Subcutaneous abdominal adipose tissue (tissue), 5 donors: ENCODE measurements at regions not wholly inside any gene's neighbourhood (a gene's known extent, or its start where the extent isn't known, plus 50 kb on each side); places are given as distances from the start of the nearest gene placed in this dataset.

Source experiments
- H3K27ac ChIP-seq: one replicate; pipeline ENCODE4 v1.7.0; 2013; ENCODE audit warnings: low read depth, mild to moderate bottlenecking, inconsistent platforms, low read length, moderate library complexity
- H3K27me3 ChIP-seq, 5 donors: one replicate each; pipeline ENCODE4 v1.7.0; 2013; ENCODE audit warnings: low read length in 5 of 5, inconsistent platforms in 1 of 5; ENCODE audit not compliant: control insufficient read depth in 5 of 5, insufficient read depth in 4 of 5
- H3K36me3 ChIP-seq, 5 donors: one replicate each; pipeline ENCODE4 v1.7.0; 2013; ENCODE audit warnings: low read length in 5 of 5; ENCODE audit not compliant: control insufficient read depth in 5 of 5, insufficient read depth in 5 of 5
- H3K4me1 ChIP-seq, 5 donors: one replicate each; pipeline ENCODE4 v1.7.0; 2013; ENCODE audit warnings: low read length in 5 of 5, mild to moderate bottlenecking in 3 of 5, moderate library complexity in 1 of 5; ENCODE audit not compliant: control insufficient read depth in 5 of 5, insufficient read depth in 5 of 5
- H3K4me3 ChIP-seq, 5 donors: one replicate each; pipeline ENCODE4 v1.7.0; 2013; ENCODE audit warnings: low read length in 5 of 5, low read depth in 1 of 5
- H3K9ac ChIP-seq, 5 donors: one replicate each; pipeline ENCODE4 v1.7.0; 2013; ENCODE audit warnings: low read length in 5 of 5, mild to moderate bottlenecking in 4 of 5, moderate library complexity in 3 of 5
- H3K9me3 ChIP-seq, 5 donors: one replicate each; pipeline ENCODE4 v1.7.0; 2013; ENCODE audit warnings: low read length in 5 of 5; ENCODE audit not compliant: control insufficient read depth in 5 of 5
- donor health status: healthy.
- donor health status: healthy.
- donor health status: healthy.
- donor health status: healthy.
- donor health status: healthy.

GRCh38 chr9:2494562-2494961, 127.0 kb upstream of the VLDLR start:
- Histone ChIP-seq H3K4me1 (peaks cover 0 to 10% (median 0%) of the 10 kb centered on the region in 5 donors), H3K27me3 (no peaks in the 10 kb centered on the region), H3K27ac (no peak overlapping the region), H3K9me3 (no peaks in the 10 kb centered on the region), H3K9ac (no peak overlapping the region), H3K36me3 (no peaks in the 10 kb centered on the region), H3K4me3 (no peak overlapping the region)

DNA sequence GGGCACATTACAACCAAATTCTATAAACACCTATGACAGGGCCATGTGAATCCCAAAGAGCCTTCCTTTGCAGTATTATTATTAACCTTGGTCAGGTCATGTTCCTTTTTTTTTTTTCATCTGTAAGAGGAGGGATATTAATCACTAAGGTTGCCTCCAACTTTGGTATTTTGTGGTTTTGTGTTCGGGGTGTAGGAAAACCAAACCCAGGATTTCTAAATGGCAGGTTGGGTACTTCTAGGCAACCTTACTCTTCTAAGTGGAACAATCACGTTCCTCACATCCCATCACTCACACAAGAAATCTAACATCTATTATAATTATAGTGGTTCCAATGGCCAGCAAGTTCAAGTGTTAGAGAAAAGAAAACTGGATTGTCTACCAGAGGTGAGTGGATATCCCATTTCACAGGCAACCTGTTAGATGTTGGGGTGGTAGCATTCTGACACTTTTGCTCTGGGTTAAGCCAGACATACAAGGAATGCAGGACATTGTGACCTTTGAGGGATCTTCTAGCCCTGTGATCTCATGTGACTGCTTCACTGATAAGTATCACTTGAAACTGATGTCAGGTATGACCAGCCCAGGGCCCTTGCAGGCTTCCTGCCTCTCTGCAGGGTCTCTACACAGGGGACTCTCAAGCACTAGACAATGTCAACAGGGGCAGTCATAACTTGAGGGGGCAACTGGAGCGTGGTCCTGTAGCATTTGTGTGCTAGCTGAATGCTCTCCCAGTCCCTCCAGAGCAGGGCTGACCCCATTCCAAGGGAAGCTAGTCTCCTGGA, 126.2 kb upstream of the VLDLR start:
- H3K4me1 ChIP-seq: peaks cover 0 to 7% (median 0%) of the 10 kb centered on the region in 5 donors
- no peak overlapping the region for H3K27ac ChIP-seq
- H3K4me3 ChIP-seq: no peak overlapping the region
- no peak overlapping the region for H3K9ac ChIP-seq
- no peaks in the 10 kb centered on the region for H3K36me3 ChIP-seq
- no peaks in the 10 kb centered on the region for H3K9me3 ChIP-seq
- no peaks in the 10 kb centered on the region for H3K27me3 ChIP-seq

- Histone ChIP-seq H3K9me3 (no peaks in the 10 kb centered on the region), H3K27ac (no peak overlapping the region), H3K9ac (no peak overlapping the region), H3K4me1 (peaks cover 0 to 7% (median 0%) of the 10 kb centered on the region in 5 donors), H3K4me3 (no peak overlapping the region), H3K36me3 (peaks cover 0 to 3% (median 0%) of the 10 kb centered on the region in 5 donors), H3K27me3 (no peaks in the 10 kb centered on the region)
Measured at GRCh38 chr9:2496169-2496568, 125.4 kb upstream of the VLDLR start.

- Histone ChIP-seq H3K4me1 (peaks cover 0 to 7% (median 0%) of the 10 kb centered on the region in 5 donors), H3K27me3 (no peaks in the 10 kb centered on the region), H3K36me3 (peaks cover 0 to 3% (median 0%) of the 10 kb centered on the region in 5 donors), H3K9me3 (no peaks in the 10 kb centered on the region), H3K27ac (no peak overlapping the region), H3K9ac (no peak overlapping the region), H3K4me3 (no peak overlapping the region)
Measured at GRCh38 chr9:2496934-2497333, 124.7 kb upstream of the VLDLR start.

GRCh38 chr9:2497666-2498400, 123.8 kb upstream of the VLDLR start:
- H3K36me3 ChIP-seq: peaks cover 0 to 3% (median 0%) of the 10 kb centered on the region in 5 donors
- no peak overlapping the region for H3K4me3 ChIP-seq
- no peak overlapping the region for H3K27ac ChIP-seq

DNA sequence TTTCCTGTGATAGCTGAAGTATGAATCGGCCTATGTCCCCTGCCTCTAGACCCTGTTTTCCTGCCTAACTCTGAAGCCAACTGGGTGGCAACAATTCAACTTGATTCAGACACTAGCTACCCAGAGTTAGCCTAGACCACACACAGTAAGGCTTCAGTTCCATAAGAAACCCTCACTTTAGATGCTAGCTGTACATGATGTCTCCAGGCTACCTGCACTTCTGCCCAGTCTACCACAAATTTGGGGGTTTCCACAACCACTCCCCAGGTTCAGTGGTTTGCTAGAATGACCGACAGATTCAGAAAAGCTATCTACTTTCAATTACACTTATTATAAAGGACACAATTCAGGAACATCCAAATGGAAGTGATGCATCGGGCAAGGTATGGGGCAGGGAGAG, 119.4 kb upstream of the VLDLR start:
- Histone ChIP-seq H3K9me3 (no peaks in the 10 kb centered on the region), H3K4me1 (peaks cover 0 to 7% (median 0%) of the 10 kb centered on the region in 5 donors), H3K4me3 (no peak overlapping the region), H3K36me3 (peaks cover 0 to 3% (median 0%) of the 10 kb centered on the region in 5 donors), H3K27me3 (no peaks in the 10 kb centered on the region), H3K27ac (no peak overlapping the region), H3K9ac (no peak overlapping the region)

More at GRCh38 chr9:2497666-2498400, 123.8 kb upstream of the VLDLR start:
- Histone ChIP-seq H3K9ac (no peak overlapping the region), H3K27me3 (no peaks in the 10 kb centered on the region), H3K9me3 (no peaks in the 10 kb centered on the region), H3K4me1 (peaks cover 0 to 7% (median 0%) of the 10 kb centered on the region in 5 donors)

GRCh38 chr9:2502760-2503159, 118.8 kb upstream of the VLDLR start:
- H3K4me1 ChIP-seq: peaks cover 0 to 7% (median 0%) of the 10 kb centered on the region in 5 donors
- no peaks in the 10 kb centered on the region for H3K27me3 ChIP-seq
- H3K9ac ChIP-seq: no peak overlapping the region
- H3K9me3 ChIP-seq: no peaks in the 10 kb centered on the region
- no peak overlapping the region for H3K27ac ChIP-seq
- H3K36me3 ChIP-seq: peaks cover 0 to 3% (median 0%) of the 10 kb centered on the region in 5 donors
- H3K4me3 ChIP-seq: no peak overlapping the region

DNA sequence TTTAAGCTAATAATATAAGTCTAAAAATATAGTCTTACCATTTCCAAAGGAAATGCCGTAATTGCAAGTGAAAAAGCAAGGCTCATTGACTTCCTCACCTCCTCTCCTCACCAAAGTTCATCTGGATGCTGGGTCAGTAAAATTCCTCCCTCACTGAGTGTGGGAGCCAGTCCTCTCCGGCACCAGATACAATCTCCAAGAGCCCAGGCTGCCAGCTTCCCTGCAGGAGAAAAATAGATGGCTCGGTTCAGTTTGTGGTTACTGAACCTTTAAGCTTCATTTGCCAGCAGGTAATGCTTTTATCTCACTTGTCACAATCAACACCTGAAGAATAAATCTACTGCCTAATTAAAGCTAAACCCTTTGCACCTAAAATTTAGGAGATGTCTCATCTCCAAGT, 115.3 kb upstream of the VLDLR start:
- H3K27ac ChIP-seq: no peak overlapping the region
- no peak overlapping the region for H3K4me3 ChIP-seq
- no peaks in the 10 kb centered on the region for H3K27me3 ChIP-seq
- H3K4me1 ChIP-seq: peaks cover 0 to 7% (median 2%) of the 10 kb centered on the region in 5 donors
- peaks cover 0 to 2% (median 0%) of the 10 kb centered on the region in 5 donors for H3K9me3 ChIP-seq
- no peak overlapping the region for H3K9ac ChIP-seq
- H3K36me3 ChIP-seq: peaks cover 0 to 5% (median 0%) of the 10 kb centered on the region in 5 donors

DNA sequence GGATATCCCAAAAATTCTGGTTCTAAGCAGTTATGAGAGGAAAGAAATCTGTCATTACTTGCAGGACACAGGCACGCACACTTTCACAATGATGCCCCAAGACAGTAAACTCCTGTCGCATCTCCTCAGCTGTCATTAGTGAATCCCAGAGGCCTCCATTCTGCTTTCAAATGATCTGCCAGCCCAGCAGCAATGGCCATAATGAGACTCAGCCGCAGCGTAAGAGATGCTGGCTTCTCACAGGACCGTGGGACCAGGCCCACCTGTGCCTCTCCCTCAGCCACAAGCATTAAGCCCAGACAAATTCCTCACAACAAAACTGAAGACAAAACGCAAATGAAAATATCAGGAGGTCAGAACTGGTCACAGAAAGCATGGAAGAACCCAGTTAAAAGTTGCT, 98.0 kb upstream of the VLDLR start:
- Histone ChIP-seq H3K27ac (no peak overlapping the region), H3K9me3 (no peaks in the 10 kb centered on the region), H3K4me3 (no peak overlapping the region), H3K36me3 (peaks cover 0 to 8% (median 5%) of the 10 kb centered on the region in 5 donors), H3K4me1 (peaks cover 0 to 3% (median 0%) of the 10 kb centered on the region in 5 donors), H3K27me3 (no peaks in the 10 kb centered on the region), H3K9ac (no peak overlapping the region)

GRCh38 chr9:2524601-2525000, 97.0 kb upstream of the VLDLR start:
- Histone ChIP-seq H3K36me3 (peaks cover 0 to 8% (median 5%) of the 10 kb centered on the region in 5 donors), H3K9ac (no peak overlapping the region), H3K4me1 (peaks cover 0 to 3% (median 0%) of the 10 kb centered on the region in 5 donors), H3K27me3 (no peaks in the 10 kb centered on the region), H3K4me3 (no peak overlapping the region), H3K9me3 (no peaks in the 10 kb centered on the region), H3K27ac (no peak overlapping the region)
